ENCODE measurements at regions not wholly inside any gene's neighbourhood (a gene's known extent, or its start where the extent isn't known, plus 50 kb on each side); places are given as distances from the start of the nearest gene placed in this dataset.

GRCh38 chr5:56677690-56678305 is 137.6 kb upstream of the MAP3K1 start:
- Histone ChIP-seq H3K4me1 (ENCODE audit: insufficient read depth, low read length) (peaks cover 59% of the 10 kb centered on the region), H3K36me3 (replicated peaks in 1 of 2; ENCODE audit: control insufficient read depth in 1 of 2, insufficient read depth in 2 of 2, low read length in 2 of 2) (no peaks in the 10 kb centered on the region), H3K9me3 (ENCODE audit: low read length) (no peaks in the 10 kb centered on the region), H3K4me3 (replicated peaks in 1 of 3; ENCODE audit: insufficient read depth in 1 of 3, low read depth in 2 of 3, low read length in 3 of 3) (no peak overlapping the region), H3K4me2 (ENCODE audit: low read depth, low read length) (no peak overlapping the region), H3K27me3 (ENCODE audit: control insufficient read depth in 1 of 2, insufficient read depth in 2 of 2, low read length in 2 of 2) (no peaks in the 10 kb centered on the region), H3K79me2 (ENCODE audit: insufficient read depth, low read length) (no peaks in the 10 kb centered on the region), H3K27ac (ENCODE audit: extremely low read length, insufficient read depth, low read length) (no peak overlapping the region), H2AFZ (ENCODE audit: low read length) (no peak overlapping the region), H4K20me1 (ENCODE audit: insufficient read depth, low read length) (no peaks in the 10 kb centered on the region), H3K9ac (ENCODE audit: insufficient read depth, low read depth, low read length) (no peak overlapping the region)
- in situ Hi-C loops (cut with HindIII; ENCODE audit: extremely low pct_ligation_motif_present, low pct_unique_long_range_greater_than_20kb): no loop called here
- POLR2A ChIA-PET: interaction anchor here (0.9 kb wide), 1 partner anchor 198 kb away, joined by 3 read pairs; no protein-coding TSS in a partner anchor
- no TSS peak for BruUV-seq (replicated peaks)
- DNase-seq (ENCODE audit: low spot score): no peak
- TF ChIP-seq HHEX (CRISPR knock-in tag; IDR thresholded peaks at IDR 0.05): no peak
- TF ChIP-seq ZNF33B (CRISPR knock-in tag; IDR thresholded peaks at IDR 0.05): no peak
- TF ChIP-seq ZSCAN12 (CRISPR knock-in tag; IDR thresholded peaks at IDR 0.05): no peak
- no peak for TF ChIP-seq ZNF501 (CRISPR knock-in tag; IDR thresholded peaks at IDR 0.05)
- no peak for TF ChIP-seq RORA (CRISPR knock-in tag; IDR thresholded peaks at IDR 0.05)
- TF ChIP-seq ZNF768 (CRISPR knock-in tag; IDR thresholded peaks at IDR 0.05): no peak
- no peak for TF ChIP-seq ZNF33A (CRISPR knock-in tag; IDR thresholded peaks at IDR 0.05; ENCODE audit: borderline replicate concordance)
- no peak for TF ChIP-seq TARDBP (CRISPR knock-in tag; IDR thresholded peaks at IDR 0.05)
- TF ChIP-seq ZNF24 (IDR thresholded peaks at IDR 0.05): no peak
- no peak for TF ChIP-seq ATM (IDR thresholded peaks at IDR 0.05; ENCODE audit: borderline replicate concordance)
- no peak for TF ChIP-seq PCBP1 (IDR thresholded peaks at IDR 0.05; ENCODE audit: borderline replicate concordance, low read depth, low read length)
- ATAC-seq: no peak
- CTCF ChIA-PET (ENCODE audit: low intra/inter-chr PET ratio, low total read pairs): no interaction called here
- intact Hi-C loops (cut with micrococcal nuclease; ENCODE audit: unreplicated experiment): loop anchor here (5.0 to 10.0 kb wide), 3 partner anchors 40 to 320 kb away; no protein-coding TSS in a partner anchor
- WGBS (ENCODE audit: low lambda C conversion rate): 86% methylated on average over 2 of the region's 2 CpGs
- no peak for FAIRE-seq

Data from HepG2 (cell line).